Stimulated activated CD4-positive, alpha-beta T cell treated with anti-CD3 and anti-CD28 coated beads, Interleukin-4, amount 100 ng/mL, for 48 hours (primary cell): ENCODE measurements at regions not wholly inside any gene's neighbourhood (a gene's known extent, or its start where the extent isn't known, plus 50 kb on each side); places are given as distances from the start of the nearest gene placed in this dataset.

ENCODE experiments used
- DNase-seq, 2 donors: peaks; one replicate each; pipeline ENCODE4 v3.0.0-alpha.2; 2020; ENCODE audit warnings: low read depth in 2 of 2

- no peak for DNase-seq
Measured at GRCh38 chr2:81234711-81235110, 930.2 kb upstream of the LRRTM1 start.

GRCh38 chr2:81225756-81226155, 921.2 kb upstream of the LRRTM1 start:
- DNase-seq = no peak

- DNase-seq = no peak
Measured at GRCh38 chr2:81213598-81213997, 909.0 kb upstream of the LRRTM1 start.

- DNase-seq = no peak
Measured at GRCh38 chr2:81206216-81206615, 901.7 kb upstream of the LRRTM1 start.

DNA sequence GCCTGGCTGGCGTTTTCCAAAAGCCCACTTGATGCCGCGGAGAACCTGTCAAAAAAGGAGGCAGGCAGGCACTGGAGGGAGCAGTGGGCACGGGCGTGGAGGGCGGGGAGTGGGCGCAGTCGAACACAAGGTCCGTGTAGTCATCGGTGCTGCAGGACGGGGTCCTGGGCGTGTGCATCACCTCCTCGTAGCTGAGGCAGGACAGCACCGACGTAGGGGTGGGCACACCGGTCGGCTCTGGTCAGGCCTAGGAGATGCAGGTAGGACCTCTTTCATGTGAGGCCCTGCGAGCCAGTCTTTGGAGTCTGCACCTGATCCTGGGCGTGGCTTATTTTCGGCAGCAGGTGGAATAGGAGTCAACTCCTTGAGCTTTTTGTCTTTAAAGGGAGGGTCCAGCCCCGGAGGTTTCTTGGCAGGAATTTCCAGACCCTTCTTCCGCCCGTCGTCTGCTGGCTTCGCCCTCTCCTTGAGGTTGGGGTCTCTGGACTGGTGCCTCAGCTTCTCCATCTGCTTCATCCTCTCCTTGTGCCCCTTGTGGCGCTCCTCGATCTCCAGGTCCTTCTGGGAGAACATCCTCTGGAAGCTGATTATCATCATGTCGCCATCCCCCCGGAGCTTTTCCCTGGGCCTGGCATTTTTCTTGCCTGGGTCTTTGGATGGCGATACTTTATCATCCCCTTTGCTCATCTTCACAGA, 892.5 kb upstream of the LRRTM1 start:
- no peak for DNase-seq

DNA sequence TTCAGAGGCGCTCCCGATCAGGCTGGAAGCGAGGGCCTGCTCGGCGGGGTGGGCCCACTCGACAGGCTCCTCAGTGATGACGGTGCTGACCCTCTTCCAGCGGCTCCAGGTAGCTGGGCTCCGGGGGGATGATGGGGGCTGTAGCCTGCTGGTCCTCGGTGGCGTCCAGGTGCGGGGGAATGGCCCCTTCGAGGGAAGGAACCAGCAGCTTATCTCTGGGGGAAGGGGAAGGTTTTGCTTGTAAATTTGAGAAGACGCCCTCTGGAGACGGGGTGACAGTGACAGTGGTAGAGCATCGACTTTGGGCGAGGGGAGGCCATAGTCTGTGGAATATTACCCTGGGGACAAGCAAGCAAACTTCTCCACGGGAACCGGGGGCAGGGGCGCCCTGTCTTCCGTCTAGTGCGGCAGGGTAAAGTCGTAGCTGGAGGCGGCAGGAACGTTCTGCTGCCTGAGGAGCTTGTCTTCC, 891.9 kb upstream of the LRRTM1 start:
- DNase-seq = no peak

DNA sequence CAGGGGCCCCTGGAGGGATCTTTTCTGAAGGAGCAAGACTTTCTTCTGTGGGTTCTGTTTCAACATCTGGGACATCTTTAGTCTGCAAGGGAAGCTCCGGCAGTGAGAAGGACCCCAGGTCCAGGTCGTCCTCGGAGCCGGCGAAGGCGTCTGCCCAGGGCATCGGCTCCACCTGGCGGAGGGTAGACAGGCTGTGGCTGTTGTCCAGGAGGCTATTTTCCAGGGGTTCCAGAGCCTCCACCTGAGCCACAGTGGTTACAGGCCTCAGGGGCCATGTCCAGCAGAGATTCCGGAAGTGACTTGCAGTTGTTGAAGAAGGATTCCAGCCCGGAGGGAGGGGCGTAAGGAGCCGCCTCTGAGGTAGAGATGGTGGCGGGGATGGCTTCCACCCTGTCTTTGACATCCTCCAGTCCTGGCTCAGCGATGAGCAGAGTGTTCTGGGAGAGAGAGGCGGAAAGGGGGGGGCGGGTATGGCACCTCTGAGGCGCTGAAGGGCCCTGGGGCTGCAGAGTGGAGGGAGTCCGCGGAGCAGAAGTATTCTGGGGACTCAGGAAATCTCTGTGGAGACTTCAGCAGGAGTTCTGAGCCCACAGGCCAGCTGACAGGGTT, 891.3 kb upstream of the LRRTM1 start:
- DNase-seq = no peak

DNA sequence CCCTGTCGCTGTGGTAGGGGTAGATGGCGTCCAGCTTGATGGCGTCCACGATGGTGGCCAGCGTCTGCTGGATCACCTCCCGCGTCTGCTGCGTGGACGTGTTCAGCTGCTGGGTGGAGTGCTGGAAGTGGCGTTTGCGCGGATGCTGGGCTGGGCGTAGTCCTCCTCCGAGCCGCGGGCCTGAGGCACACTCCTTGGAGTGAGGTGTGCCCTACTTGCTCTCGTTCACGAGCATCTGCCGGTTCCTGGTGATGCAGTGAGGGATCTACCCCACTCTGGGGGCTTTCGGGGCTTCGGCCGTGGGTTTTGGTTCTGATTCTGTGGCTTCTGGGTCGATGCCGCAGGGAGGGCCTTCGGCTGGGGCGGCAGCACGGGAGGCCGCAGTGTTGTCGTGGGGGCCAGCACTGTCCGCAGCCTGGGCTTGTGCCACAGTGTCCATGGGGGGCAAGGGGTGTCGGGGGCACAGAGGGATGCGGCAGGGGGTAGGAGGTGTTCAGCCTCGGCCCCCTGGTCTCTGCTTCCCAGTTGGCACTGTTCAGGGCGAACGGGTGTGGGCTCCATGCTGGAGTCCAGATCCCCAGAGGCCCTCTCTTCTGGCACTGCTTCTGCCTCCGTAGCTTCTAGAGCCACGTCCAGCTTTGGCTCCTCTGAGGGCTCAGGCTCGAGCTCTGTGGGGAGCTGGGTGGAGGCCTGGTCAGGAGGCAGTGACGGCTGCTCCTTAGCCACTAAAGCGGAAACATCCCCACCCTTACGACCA, 890.6 kb upstream of the LRRTM1 start:
- no peak for DNase-seq

DNA sequence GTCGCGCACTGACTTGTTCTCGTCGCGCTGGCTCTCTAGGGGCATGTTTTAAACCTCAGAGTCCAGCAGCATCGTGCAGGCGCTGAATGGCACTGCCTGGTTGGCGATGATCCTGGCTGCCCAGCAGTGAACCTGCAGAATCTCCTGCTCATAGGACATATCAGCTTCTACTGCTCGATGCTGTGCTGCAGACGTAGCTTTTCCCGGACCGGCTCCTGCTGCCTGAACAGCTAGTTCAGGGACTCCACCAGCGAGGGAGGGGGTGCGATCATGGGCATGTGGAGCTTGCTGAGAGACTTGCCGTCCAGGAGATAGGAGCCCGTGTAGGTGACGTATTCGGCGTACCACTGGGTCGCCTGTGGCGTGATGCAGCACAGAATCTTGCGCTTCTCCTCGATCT, 890.0 kb upstream of the LRRTM1 start:
- no peak for DNase-seq

DNA sequence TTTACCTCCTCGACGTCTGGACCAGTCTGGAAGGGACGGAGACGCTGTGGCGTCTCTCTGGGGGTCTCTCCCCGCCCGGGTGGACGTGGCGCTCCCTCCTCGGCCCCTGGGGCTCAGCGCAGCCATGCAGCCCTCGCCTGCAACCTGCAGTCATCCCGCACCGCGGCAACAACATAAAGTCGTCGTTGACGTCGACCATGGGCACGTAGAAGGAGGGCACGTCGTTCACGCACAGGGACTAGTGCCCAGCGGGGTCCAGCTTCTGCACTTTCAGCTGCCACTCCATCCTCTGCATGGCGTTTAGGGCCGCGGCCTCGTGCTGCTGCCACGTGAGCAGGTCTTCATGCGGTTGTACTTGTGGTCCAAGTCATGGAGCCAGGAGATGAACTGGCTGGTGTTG, 889.6 kb upstream of the LRRTM1 start:
- no peak for DNase-seq

GRCh38 chr2:81181845-81182244, 877.3 kb upstream of the LRRTM1 start:
- no peak for DNase-seq

DNA sequence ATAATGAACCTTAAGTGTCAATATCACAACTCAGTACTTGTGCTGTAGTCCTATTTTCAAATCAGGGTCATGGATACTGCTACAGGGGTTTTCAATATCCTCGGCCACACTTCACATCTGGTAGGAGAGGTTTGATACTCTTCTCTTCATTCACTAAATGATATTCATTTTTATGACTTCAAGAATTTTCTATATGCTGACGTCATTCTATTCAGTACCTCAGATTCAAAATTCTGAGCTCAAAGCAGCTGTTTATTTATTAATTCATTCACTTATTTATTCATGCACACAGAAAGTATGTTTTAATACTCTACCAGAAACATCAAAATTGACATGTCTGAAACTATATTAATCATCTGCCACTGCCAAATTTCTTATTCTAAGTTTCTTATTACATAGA, 866.9 kb upstream of the LRRTM1 start:
- no peak for DNase-seq

GRCh38 chr2:81163583-81163982, 859.0 kb upstream of the LRRTM1 start:
- no peak for DNase-seq

GRCh38 chr2:81158505-81158904, 854.0 kb upstream of the LRRTM1 start:
- DNase-seq = no peak

DNA sequence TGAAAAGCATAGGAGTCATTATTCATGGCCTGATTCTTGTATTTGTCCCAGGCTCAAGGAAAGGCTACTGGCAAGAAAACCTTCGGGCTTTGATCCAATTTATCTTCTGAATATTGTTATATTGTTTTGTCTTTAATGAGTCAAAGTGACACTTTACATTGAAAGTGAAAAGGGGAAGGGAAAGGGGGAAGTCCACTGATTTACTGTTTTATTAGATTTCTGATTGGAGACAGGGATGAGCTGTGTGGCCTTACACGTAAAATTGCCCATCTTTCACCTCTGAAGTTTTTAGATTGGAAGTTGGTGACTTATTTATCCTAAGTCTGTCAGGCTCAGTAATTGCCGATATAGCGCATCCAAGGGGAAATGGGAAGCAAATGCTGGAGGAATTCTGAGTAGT, 843.8 kb upstream of the LRRTM1 start:
- DNase-seq = no peak

GRCh38 chr2:81136296-81136695, 831.7 kb upstream of the LRRTM1 start:
- DNase-seq = no peak

- DNase-seq = no peak
Measured at GRCh38 chr2:81097361-81097760, 792.8 kb upstream of the LRRTM1 start.

DNA sequence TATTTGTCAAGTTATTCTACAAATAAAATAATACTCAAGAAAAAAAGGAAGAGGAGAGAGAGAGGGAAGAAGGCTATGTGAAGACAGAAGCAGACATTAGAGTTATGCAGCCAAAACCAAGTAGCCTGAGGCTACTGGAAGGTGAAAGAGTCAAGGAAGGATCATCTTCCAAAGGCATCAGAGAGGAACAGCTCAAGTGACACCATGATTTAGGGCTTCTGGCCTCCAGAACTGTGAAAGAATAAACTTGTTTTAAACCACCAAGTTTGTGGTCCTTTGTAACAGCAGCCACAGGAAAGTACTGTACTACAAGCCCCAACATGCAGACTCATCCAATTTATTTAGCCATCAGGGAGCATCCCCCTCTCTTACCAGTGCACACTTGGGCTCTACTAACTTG, 788.5 kb upstream of the LRRTM1 start:
- DNase-seq = no peak

GRCh38 chr2:81087646-81088045, 783.1 kb upstream of the LRRTM1 start:
- no peak for DNase-seq

- no peak for DNase-seq
Measured at GRCh38 chr2:81084101-81084500, 779.5 kb upstream of the LRRTM1 start.

DNA sequence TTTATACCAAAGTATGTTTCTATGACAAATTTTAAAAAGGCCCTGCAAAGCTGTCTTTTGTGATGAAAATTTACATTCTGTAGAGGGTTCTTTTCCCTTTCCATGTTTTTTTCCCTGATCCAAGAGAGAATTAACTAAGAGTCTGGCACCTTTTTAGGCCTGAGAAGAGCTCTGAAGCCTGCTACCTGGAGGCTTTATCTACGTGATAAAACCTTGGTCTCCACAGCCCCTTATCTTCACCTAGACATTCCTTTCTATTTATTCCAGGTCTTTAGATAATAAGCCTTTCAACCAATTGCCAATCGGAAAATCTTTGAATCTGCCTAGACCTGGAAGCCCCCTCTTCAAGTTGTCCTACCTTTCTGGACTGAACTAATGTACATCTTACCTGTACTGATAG, 774.1 kb upstream of the LRRTM1 start:
- DNase-seq = no peak

GRCh38 chr2:81078102-81078501, 773.5 kb upstream of the LRRTM1 start:
- DNase-seq = no peak

GRCh38 chr2:81077396-81077795, 772.8 kb upstream of the LRRTM1 start:
- DNase-seq = no peak
